GM19099 (cell line): ENCODE measurements at regions not wholly inside any gene's neighbourhood (a gene's known extent, or its start where the extent isn't known, plus 50 kb on each side); places are given as distances from the start of the nearest gene placed in this dataset.

Experiments
- POLR2A ChIP-seq: IDR thresholded peaks from 3 replicates; pipeline ENCODE4 v1.6.1; 2011; ENCODE audit warnings: low read depth; ENCODE audit not compliant: insufficient read length; ENCODE audit errors: extremely low read depth

DNA sequence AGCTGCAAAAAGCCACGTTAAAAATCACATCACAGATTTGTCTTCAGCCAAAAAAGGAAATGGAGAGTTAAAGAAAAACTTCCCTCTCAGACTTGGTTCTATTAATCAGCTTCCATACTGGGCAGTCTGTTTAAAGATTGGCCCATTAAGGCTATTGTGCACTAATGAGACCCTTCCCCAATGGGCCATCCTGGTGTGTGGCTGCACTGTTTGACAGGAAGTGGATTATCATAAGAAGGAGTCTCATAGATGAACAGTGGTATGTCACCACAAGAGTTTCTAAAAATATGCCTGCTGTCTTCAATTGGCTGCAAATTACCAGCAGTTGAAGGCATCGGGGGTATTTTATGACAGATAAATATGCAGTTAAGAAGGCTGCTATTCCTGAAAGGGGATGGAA, 247.6 kb upstream of the THSD7B start:
- no peak for TF ChIP-seq POLR2A

DNA sequence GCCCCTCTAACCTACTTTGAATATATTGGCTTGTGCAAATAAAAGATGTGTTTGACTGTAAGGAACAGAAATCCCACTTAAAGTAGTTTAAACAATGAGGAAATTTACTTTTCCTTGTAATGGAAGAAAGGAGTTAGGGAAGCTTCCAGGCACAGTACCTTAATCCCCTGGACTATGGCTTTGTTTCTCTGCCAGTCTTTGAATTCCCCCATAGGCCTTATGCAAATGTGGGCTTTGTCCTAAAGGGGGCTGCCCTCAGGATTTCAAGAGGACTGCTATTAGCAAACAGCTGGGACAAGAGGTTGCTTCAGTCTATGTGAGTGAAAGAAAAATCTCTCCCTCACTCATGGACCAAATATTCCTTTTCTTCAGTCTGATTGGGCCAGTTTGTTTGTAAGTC, 255.1 kb upstream of the THSD7B start:
- TF ChIP-seq POLR2A: no peak

DNA sequence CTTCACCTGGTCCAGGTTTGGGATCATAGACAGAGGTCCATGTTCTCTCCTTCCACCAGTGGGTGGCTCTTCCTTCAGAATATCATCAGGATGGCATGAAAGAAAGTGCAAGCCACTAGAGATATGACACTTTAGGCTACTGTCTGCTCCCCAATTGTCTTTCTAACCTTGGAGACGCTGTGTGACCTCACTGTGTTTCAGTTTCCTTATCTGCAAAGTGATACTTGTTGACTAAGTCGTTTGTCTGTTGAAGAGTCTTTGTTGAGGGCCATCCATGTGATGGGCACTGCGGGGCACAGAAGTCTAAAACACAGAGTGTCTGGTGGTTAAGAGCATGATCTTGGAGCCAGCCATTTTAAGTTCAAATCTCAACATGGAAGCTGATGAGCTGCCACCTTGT, 259.9 kb upstream of the THSD7B start:
- TF ChIP-seq POLR2A: no peak

DNA sequence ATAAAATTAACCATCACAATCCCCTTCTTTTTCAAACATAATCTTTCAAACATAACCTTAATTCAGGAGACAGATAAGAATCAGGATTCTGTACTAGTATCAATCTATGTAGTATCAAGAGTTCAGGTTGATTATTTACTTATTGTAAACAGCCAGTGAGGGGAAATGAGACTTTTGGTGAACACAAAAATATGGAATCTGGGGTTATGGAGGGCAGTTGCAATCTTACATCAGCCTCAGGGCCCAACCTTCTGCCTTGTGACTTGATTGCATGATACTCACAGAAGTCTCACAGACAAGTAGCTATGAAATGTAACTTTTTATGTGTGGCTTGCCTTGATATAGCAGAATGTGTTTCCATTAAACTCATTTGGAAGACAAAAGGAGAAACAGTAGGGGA, 262.7 kb upstream of the THSD7B start:
- TF ChIP-seq POLR2A: no peak

DNA sequence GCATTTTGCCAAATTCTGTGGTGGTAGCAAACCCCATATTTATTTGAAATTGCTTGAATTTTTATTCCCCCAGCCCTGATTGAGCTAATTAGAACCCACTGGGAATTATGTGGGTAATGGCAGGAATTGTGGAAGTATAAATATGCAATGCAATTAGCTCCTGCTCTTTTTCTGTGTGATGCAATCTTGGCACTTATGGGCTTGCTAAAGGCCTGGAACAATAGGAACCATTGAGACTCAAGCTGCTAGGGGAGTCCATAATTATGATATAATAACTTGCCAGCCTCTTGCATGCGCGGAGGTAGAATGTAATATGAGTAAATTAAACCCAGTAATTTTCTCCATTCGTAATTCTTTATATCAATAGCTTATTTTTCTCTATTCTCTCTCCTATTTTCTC, 267.6 kb upstream of the THSD7B start:
- no peak for TF ChIP-seq POLR2A

DNA sequence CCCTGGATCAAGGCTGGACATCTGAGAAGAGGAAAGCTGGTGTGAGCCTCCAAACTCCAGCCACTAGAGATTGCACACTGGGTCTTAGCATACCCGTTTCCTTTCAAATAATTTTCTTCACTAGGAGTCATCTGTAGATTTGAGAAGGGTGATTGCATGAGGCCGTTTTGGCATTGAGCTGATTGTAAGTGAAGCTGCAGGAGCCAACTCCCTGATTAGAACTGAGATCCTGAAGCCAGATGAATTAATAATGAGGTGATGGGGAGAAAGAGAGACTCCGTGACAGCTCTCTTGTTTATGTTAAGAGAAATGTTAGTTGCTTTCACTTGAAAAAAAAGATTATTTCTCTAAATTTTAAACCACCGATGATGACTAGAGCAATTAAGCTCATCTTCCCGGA, 268.4 kb upstream of the THSD7B start:
- no peak for TF ChIP-seq POLR2A

DNA sequence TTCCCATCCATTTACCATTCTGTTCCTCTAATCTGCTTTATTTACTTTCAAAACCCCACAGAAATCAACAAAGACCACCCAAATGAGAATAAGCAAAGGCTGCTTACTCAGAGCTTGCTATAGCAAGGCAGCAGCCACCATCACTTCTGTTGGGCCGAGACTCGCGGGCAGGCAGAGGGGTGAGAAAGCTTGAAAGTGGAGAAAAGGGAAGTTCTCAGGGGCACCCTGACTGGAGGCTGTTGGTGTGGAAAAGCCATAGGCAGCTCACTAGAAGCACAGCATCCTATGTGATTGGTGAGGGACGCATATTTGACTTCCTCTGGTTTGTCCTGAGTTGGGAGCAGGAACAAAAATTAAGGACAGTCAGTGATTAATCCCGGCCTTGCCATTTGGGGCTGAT, 269.7 kb upstream of the THSD7B start:
- no peak for TF ChIP-seq POLR2A

DNA sequence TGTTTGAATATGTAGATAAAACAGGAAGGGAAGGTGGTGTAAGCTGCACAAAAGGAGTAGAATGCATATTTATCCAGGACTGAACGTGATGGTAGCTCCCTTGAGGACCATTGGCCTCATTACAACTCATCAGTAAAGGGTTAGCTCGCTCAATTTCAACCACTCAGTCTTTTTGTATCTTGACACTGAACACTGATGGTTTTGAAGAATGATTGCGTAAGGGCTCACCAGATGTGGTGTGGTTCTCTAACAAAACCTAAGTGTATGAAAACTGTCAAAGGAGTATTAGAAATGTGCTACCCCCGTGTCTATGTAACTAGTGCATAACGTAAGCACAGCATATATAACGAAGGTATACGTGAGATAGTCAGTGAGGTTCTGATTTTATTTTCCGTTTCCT, 272.4 kb upstream of the THSD7B start:
- TF ChIP-seq POLR2A: no peak

DNA sequence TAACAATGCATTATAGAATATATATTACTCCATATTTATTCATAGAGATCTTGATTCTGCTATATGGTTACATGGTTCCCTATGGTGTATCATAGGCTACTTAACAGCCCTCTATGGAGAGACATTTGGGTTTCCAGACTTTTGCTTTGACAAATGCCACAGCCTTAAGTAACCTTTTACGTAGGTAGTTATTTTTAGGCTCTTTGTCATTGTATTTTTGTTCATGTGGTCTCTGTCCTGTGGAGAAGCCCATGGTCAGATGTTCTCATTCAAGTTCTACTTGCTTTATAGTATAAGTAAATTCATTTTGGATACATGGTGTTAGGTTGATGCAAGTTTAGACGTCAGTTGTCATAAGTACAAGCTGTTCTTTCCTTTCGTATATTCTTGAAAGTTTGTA, 275.2 kb upstream of the THSD7B start:
- TF ChIP-seq POLR2A: no peak

DNA sequence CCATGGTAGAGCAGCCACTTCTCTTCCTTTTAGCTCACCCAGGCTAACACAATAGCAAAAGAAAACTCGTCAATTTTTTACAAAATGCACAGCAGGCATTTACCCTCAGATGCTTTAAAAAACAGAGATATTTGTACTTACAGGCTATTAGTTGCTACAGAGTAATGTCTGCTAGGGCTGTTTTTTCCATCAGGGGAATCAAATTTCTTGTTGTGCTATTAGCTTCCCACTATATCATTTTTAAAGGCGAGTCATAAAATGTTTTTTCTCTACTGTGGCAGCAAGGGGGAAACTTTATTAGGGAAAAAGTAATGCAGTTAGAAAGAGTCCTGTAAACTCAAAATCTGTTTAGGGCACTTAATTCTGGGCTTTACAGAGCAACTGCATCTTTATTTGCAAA, 277.9 kb upstream of the THSD7B start:
- TF ChIP-seq POLR2A: no peak

DNA sequence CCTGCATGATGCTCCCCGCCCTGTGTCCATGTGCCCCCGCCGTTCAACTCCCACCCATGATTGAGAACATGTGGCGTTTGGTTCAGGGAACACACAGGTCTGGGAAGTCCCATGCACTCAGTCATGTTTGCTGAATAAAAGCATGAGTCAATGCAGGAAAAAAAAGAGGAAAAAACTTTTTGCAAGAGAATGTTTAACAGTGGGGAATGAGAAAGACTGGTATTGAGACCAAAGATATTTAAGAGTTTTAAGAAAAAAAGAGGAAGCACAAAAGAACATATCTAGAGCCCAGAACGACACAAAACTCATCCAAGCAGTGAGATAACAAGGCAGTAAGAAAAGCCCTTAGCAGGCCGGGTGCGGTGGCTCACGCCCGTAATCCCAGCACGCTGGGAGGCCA, 279.2 kb upstream of the THSD7B start:
- TF ChIP-seq POLR2A: no peak

DNA sequence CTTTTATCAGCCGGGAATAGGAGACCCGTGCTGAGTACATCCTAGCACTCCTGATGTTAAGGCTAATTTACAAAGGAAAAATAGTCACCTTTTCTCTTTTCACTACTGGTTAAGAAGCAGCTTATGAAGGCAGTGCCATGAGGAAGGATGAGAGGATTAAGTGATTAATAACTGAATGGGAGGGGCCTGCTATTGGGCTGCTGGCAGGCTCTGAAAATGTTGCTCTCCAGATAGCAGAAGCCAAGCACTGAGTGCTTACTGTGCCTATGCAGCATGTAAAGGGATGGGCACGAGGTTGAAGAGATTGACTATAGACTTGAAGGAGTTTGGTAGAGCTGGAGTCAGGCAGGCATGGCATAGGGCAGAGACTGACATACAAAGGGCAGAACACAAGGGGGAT, 282.4 kb upstream of the THSD7B start:
- TF ChIP-seq POLR2A: no peak

DNA sequence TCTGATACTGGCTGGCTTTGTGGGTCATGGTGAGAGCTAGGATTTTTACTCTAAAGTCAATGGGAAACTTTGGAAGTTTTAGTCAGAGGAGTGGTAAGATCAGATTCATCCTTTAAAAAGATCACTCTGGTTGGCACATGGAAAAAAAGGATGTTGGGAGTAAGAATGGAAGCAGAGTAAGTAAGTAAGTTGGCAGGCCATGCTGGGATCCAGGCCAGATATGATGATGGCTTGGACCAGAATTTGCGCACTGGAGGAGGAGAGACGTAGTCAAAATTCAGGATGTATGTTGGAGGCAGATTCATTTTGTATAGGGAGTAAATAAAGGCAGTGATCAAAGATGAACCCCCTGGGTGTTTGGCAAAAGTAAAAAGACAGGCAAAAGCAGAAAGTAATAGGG, 283.3 kb upstream of the THSD7B start:
- no peak for TF ChIP-seq POLR2A

DNA sequence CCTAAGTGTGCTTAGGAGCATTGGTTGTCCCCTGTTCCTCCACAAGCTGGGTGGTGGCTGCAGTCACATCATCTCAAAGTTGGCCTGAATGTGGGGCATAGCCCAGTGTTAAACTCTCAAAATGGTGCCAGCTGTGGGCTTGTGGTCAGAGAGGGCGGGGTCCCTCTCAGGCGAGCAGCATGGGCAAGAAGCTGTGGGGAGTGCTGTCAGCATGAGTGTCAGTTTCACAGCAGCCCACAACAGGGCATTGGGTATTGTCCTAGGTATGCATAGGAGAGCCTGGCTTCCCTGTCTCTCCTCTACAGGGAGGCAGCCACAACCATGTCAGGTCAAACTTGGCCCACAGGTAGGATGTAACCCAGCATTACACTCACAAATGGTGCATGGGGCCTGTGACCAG, 285.6 kb upstream of the THSD7B start:
- no peak for TF ChIP-seq POLR2A

DNA sequence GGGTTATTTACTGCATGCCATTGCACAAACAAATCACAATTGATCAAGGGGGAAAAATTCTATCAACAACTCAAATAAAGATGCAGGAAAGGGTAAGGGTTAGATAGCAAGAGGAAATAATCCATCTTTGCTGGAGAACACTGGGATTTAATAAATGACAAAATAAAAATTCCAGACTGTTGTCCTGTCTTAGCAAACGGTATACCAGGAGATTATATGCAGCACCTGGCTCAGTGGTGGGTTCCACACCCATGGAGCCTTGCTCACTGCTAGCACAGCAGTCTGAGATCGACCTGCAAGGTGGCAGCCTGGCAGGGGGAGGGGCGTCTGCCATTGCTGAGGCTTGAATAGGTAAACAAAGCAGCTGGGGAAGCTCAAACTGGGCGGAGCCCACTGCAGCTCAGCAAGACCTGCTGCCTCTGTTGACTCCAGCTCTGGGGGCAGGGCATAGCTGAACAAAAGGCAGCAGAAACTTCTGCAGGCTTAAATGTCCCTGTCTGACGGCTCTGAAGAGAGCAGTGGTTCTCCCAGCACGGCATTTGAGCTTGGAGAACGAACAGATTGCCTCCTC, 296.5 kb upstream of the THSD7B start:
- no peak for TF ChIP-seq POLR2A

DNA sequence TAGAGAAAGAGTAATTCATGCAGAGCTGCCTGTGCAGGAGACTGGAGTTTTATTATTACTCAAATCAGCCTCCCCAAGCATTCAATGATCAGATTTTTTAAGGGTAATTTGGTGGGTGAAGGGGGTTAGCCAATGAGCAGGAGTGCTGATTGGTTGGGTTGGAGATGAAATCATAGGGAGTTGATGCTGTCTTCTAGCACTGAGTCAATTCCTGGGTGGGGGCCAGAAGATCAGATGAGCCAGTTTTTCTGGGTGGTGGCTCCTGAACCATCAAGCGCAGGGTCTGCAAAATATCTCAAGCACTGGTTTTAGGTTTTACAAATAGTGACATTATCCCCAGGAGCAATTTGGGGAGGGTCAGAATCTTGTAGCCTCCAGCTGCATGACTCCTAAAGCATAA, 312.8 kb upstream of the THSD7B start:
- no peak for TF ChIP-seq POLR2A

DNA sequence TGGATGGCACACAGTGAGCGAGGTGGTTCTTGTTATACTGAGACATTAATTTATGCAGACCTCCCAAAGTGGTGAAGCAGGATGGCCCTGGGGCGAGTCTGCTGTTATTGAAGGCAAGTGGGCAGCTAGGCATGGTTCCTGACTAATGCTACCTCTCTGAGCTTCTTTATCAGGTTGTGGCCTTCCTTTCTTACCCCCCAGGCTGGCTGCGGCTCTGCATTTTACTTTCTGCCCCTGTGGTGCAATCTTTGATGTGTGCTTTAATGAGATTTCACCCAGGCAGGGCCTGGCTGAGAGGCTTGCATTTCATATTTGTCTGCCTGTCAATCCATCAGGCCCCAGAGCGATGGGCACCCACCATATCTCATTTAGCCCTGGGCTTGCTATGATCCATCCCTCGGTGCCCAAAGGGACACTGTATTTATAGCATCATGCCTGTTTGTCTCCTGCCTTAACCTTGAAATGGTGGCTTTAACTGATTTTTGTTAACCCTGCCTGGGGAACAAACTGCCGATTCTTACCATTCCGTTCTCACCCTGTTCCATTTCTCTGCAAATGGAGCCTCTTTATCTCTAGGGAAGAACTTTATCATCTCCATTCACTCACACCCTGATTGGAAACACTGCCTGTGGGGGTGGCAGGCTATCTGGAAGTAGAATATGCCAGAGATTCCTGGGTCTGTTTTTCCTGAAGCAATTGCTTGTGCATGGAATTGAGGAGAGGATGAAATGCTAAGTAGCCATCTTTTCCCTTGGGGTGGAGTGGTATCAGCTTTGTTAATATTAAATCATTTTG, 316.2 kb upstream of the THSD7B start:
- TF ChIP-seq POLR2A: no peak
